ENCODE measurements at regions not wholly inside any gene's neighbourhood (a gene's known extent, or its start where the extent isn't known, plus 50 kb on each side); places are given as distances from the start of the nearest gene placed in this dataset.

- Mint-ChIP-seq H3K9me3 (peaks cover 15% of the 10 kb centered on the region), H3K4me3 (no peak overlapping the region), H3K4me1 (ENCODE audit: low read depth) (no peaks in the 10 kb centered on the region), H3K27ac (no peak overlapping the region), H3K36me3 (ENCODE audit: low read depth) (peaks cover 5% of the 10 kb centered on the region), H3K27me3 (no peaks in the 10 kb centered on the region)
- Histone ChIP-seq H3K36me3 (ENCODE audit: insufficient read depth, low read length) (no peaks in the 10 kb centered on the region), H3K4me1 (ENCODE audit: insufficient read depth, low read length) (no peaks in the 10 kb centered on the region), H3K27ac (ENCODE audit: low read depth in 1 of 2, low read length in 2 of 2) (no peak overlapping the region), H3K27me3 (ENCODE audit: control insufficient read depth in 1 of 2, insufficient read depth in 2 of 2, low read length in 2 of 2) (no peaks in the 10 kb centered on the region), H3K9me3 (ENCODE audit: control insufficient read depth in 1 of 2, insufficient read depth in 1 of 2, low read length in 2 of 2) (peaks cover 4 to 9% of the 10 kb centered on the region in 2 experiments), H3K4me3 (ENCODE audit: low read length) (no peak overlapping the region)
- ChIA-PET POLR2A (no interaction called here), CTCF (no interaction called here)
- TF ChIP-seq CTCF (IDR thresholded peaks at IDR 0.05) = no peak
- DNase-seq (no peak), ATAC-seq (ENCODE audit: poor library complexity) (no peak)
- intact Hi-C loops (cut with DNase I, micrococcal nuclease) = no loop called here
These were observed 75.5 kb downstream of the ING2 start for GRCh38 chr4:183580370-183580769.

- Histone ChIP-seq H3K36me3 (ENCODE audit: insufficient read depth, low read length) (no peaks in the 10 kb centered on the region), H3K4me3 (ENCODE audit: low read length) (no peak overlapping the region), H3K27me3 (ENCODE audit: control insufficient read depth in 1 of 2, insufficient read depth in 2 of 2, low read length in 2 of 2) (no peaks in the 10 kb centered on the region), H3K27ac (ENCODE audit: low read depth in 1 of 2, low read length in 2 of 2) (no peak overlapping the region), H3K9me3 (ENCODE audit: control insufficient read depth in 1 of 2, insufficient read depth in 1 of 2, low read length in 2 of 2) (peaks cover 4 to 9% of the 10 kb centered on the region in 2 experiments), H3K4me1 (ENCODE audit: insufficient read depth, low read length) (no peaks in the 10 kb centered on the region)
- Mint-ChIP-seq H3K27me3 (no peaks in the 10 kb centered on the region), H3K4me3 (no peak overlapping the region), H3K9me3 (peaks cover 15% of the 10 kb centered on the region), H3K36me3 (ENCODE audit: low read depth) (peaks cover 5% of the 10 kb centered on the region), H3K4me1 (ENCODE audit: low read depth) (no peaks in the 10 kb centered on the region), H3K27ac (no peak overlapping the region)
- intact Hi-C loops (cut with DNase I, micrococcal nuclease) = no loop called here
- ChIA-PET POLR2A (no interaction called here), CTCF (no interaction called here)
- TF ChIP-seq CTCF (IDR thresholded peaks at IDR 0.05) = no peak
- no peak for ATAC-seq (ENCODE audit: poor library complexity)
- no peak for DNase-seq
These were observed 76.0 kb downstream of the ING2 start for GRCh38 chr4:183580849-183581248.

- CTCF ChIA-PET = no interaction called here
- intact Hi-C loops (cut with DNase I, micrococcal nuclease) = no loop called here
- H3K27me3 ChIP-seq (ENCODE audit: control insufficient read depth in 1 of 2, insufficient read depth in 2 of 2, low read length in 2 of 2) = no peaks in the 10 kb centered on the region
- H3K36me3 ChIP-seq (ENCODE audit: insufficient read depth, low read length) = no peaks in the 10 kb centered on the region
- H3K4me1 Mint-ChIP-seq (ENCODE audit: low read depth) = no peaks in the 10 kb centered on the region
- no peaks in the 10 kb centered on the region for H3K36me3 Mint-ChIP-seq (ENCODE audit: low read depth)
- DNase-seq = no peak
- H3K9me3 Mint-ChIP-seq = peaks cover 3% of the 10 kb centered on the region
- no peak overlapping the region for H3K4me3 Mint-ChIP-seq
- peaks cover 4% of the 10 kb centered on the region for H3K27me3 Mint-ChIP-seq
- H3K27ac ChIP-seq (ENCODE audit: low read depth in 1 of 2, low read length in 2 of 2) = no peak overlapping the region
- H3K4me3 ChIP-seq (ENCODE audit: low read length) = no peak overlapping the region
- H3K27ac Mint-ChIP-seq = no peak overlapping the region
- POLR2A ChIA-PET = no interaction called here
- no peaks in the 10 kb centered on the region for H3K4me1 ChIP-seq (ENCODE audit: insufficient read depth, low read length)
- peaks cover 0 to 1% of the 10 kb centered on the region in 2 experiments for H3K9me3 ChIP-seq (ENCODE audit: control insufficient read depth in 1 of 2, insufficient read depth in 1 of 2, low read length in 2 of 2)
- ATAC-seq (ENCODE audit: poor library complexity) = no peak
- TF ChIP-seq CTCF (IDR thresholded peaks at IDR 0.05) = no peak
These were observed 72.2 kb downstream of the RWDD4 start for GRCh38 chr4:183586824-183587223.
